SK-N-SH (cell line): ENCODE measurements at regions not wholly inside any gene's neighbourhood (a gene's known extent, or its start where the extent isn't known, plus 50 kb on each side); places are given as distances from the start of the nearest gene placed in this dataset.

ENCODE experiments used
- CTCF ChIA-PET: fragments of 300-600, 350-600 bp; formaldehyde crosslinking; extraction: SDS; loops from one replicate; lab custom pipeline; 2021; lab: Yijun Ruan, JAX
- POLR2A ChIA-PET: fragments of 350-600 bp; sonication (Branson Sonifier 250); formaldehyde crosslinking; extraction: SDS; loops from one replicate; lab custom pipeline; 2020; ENCODE audit warnings: antibody characterized with exemption, inconsistent platforms; lab: Yijun Ruan, JAX
- DNase-seq: peaks from one replicate; pipeline ENCODE4 v3.0.0; 2012
- H2AFZ ChIP-seq: fragments of 200-600 bp; sonication (generic); 2 replicates; pipeline ENCODE4 v1.8.1; 2016; ENCODE audit warnings: antibody characterized with exemption, mild to moderate bottlenecking, low read depth
- H3F3A ChIP-seq: fragments of 200-600 bp; sonication (generic); replicated peaks from 2 replicates; pipeline ENCODE3; 2016; ENCODE audit warnings: antibody characterized with exemption, mild to moderate bottlenecking; ENCODE audit not compliant: insufficient read depth
- H3K27ac ChIP-seq, 2 experiments: fragments of 200-500 bp in 1 of 2; fragments of 200-600 bp in 1 of 2; sonication (Bioruptor generic) in 1 of 2; sonication (generic), shearing (Covaris generic) in 1 of 2; 2 replicates each; pipeline versions ENCODE4 v1.5.1 to v1.6.1; 2014 to 2016; ENCODE audit warnings: low read depth in 2 of 2, inconsistent platforms in 1 of 2, low read length in 1 of 2, mild to moderate bottlenecking in 1 of 2, mixed read lengths in 1 of 2
- H3K27me3 ChIP-seq: fragments of 200-600 bp; sonication (generic), shearing (Covaris generic); 2 replicates; pipeline ENCODE4 v1.6.1; 2016; ENCODE audit warnings: mixed run types; ENCODE audit not compliant: insufficient read depth
- H3K36me3 ChIP-seq, 2 experiments: fragments of 200-500 bp in 1 of 2; fragments of 200-600 bp in 1 of 2; sonication (Bioruptor generic) in 1 of 2; sonication (generic) in 1 of 2; replicated peaks in 1 of 2; 2 replicates each; pipeline versions ENCODE3 to v1.5.1; 2014 to 2016; ENCODE audit warnings: low read length in 1 of 2, mild to moderate bottlenecking in 1 of 2; ENCODE audit not compliant: insufficient read depth in 2 of 2, control insufficient read depth in 1 of 2
- H3K4me1 ChIP-seq, 2 experiments: fragments of 200-500 bp in 1 of 2; fragments of 200-600 bp in 1 of 2; sonication (Bioruptor generic) in 1 of 2; sonication (generic), shearing (Covaris generic) in 1 of 2; 2 replicates each; pipeline versions ENCODE4 v1.5.1 to v1.6.1; 2014 to 2016; ENCODE audit warnings: low read depth in 1 of 2, low read length in 1 of 2, mixed run types in 1 of 2; ENCODE audit not compliant: insufficient read depth in 2 of 2, control insufficient read depth in 1 of 2
- H3K4me2 ChIP-seq: fragments of 200-600 bp; sonication (generic), shearing (Covaris generic); 2 replicates; pipeline ENCODE4 v1.6.1; 2017; ENCODE audit warnings: mixed run types
- H3K4me3 ChIP-seq, 2 experiments: fragments of 200-500 bp in 1 of 2; fragments of 200-600 bp in 1 of 2; sonication (Bioruptor generic) in 1 of 2; sonication (generic), shearing (Covaris generic) in 1 of 2; 2 replicates each; pipeline versions ENCODE4 v1.5.1 to v1.8.1; 2014 to 2016; ENCODE audit warnings: low read depth in 2 of 2, inconsistent platforms in 1 of 2, low read length in 1 of 2, mild to moderate bottlenecking in 1 of 2, mixed read lengths in 1 of 2, moderate library complexity in 1 of 2
- H3K79me2 ChIP-seq: fragments of 200-600 bp; sonication (generic); 2 replicates; pipeline ENCODE4 v1.8.1; 2017; ENCODE audit warnings: mild to moderate bottlenecking; ENCODE audit not compliant: insufficient read depth
- H3K9ac ChIP-seq: fragments of 200-600 bp; sonication (generic); 2 replicates; pipeline ENCODE4 v1.6.1; 2017; ENCODE audit warnings: mixed run types
- H3K9me2 ChIP-seq: fragments of 200-600 bp; sonication (generic); 2 replicates; pipeline ENCODE4 v1.6.1; 2017; ENCODE audit warnings: mixed run types
- H3K9me3 ChIP-seq: fragments of 200-600 bp; sonication (generic); 2 replicates; pipeline ENCODE4 v1.6.1; 2017; ENCODE audit warnings: mixed run types, mild to moderate bottlenecking, moderate library complexity
- H4K20me1 ChIP-seq: fragments of 200-600 bp; sonication (generic); 2 replicates; pipeline ENCODE4 v1.6.1; 2017; ENCODE audit warnings: mild to moderate bottlenecking, mixed run types; ENCODE audit not compliant: insufficient read depth
- CHD2 ChIP-seq: fragments of 150-350 bp; IDR thresholded peaks from 2 replicates; pipeline ENCODE4 v1.6.1; 2018; ENCODE audit warnings: low read length; ENCODE audit not compliant: partially characterized antibody
- EZH2phosphoT487 ChIP-seq: fragments of 200-600 bp; sonication (generic); IDR thresholded peaks from 2 replicates; pipeline ENCODE4 v1.6.1; 2017; ENCODE audit warnings: low read depth, mixed run types, mild to moderate bottlenecking, antibody characterized with exemption, moderate library complexity, borderline replicate concordance
- FOXJ3 ChIP-seq: sonication (generic); formaldehyde crosslinking; IDR thresholded peaks from 2 replicates; pipeline ENCODE4 v1.5.1; 2020; ENCODE audit warnings: mild to moderate bottlenecking, missing genetic modification reagents
- GATA2 ChIP-seq: sonication (generic); formaldehyde crosslinking; IDR thresholded peaks from 2 replicates; pipeline ENCODE4 v1.5.0; 2020; ENCODE audit warnings: mild to moderate bottlenecking, missing genetic modification reagents
- JUND ChIP-seq: IDR thresholded peaks from 2 replicates; pipeline ENCODE4 v1.4.0; 2012
- MXI1 ChIP-seq: IDR thresholded peaks from 2 replicates; pipeline ENCODE4 v1.6.1; 2012; ENCODE audit warnings: mild to moderate bottlenecking, low read depth, low read length, improper control_type of control experiment
- NFIC ChIP-seq: IDR thresholded peaks from 2 replicates; pipeline ENCODE4 v1.4.0; 2012; ENCODE audit warnings: borderline replicate concordance
- NRF1 ChIP-seq: IDR thresholded peaks from 2 replicates; pipeline ENCODE4 v1.6.1; 2012; ENCODE audit warnings: low read depth, mild to moderate bottlenecking, low read length
- RCOR1 ChIP-seq: fragments of 150-350 bp; IDR thresholded peaks from 2 replicates; pipeline ENCODE4 v1.6.1; 2017; ENCODE audit warnings: antibody characterized with exemption, low read length
- RFX5 ChIP-seq: IDR thresholded peaks from 2 replicates; pipeline ENCODE4 v1.6.1; 2012; ENCODE audit warnings: mild to moderate bottlenecking, improper control_type of control experiment, low read length
- SIN3A ChIP-seq: IDR thresholded peaks from 2 replicates; pipeline ENCODE4 v1.6.1; 2012; ENCODE audit warnings: low read depth, mild to moderate bottlenecking, low read length, moderate library complexity, borderline replicate concordance
- SMC3 ChIP-seq: IDR thresholded peaks from 2 replicates; pipeline ENCODE4 v1.6.1; 2012; ENCODE audit warnings: low read depth, low read length, improper control_type of control experiment
- TAF1 ChIP-seq: IDR thresholded peaks from 2 replicates; pipeline ENCODE4 v1.6.1; 2012; ENCODE audit warnings: low read depth, mild to moderate bottlenecking, low read length, moderate library complexity, borderline replicate concordance
- TCF12 ChIP-seq: IDR thresholded peaks from 2 replicates; pipeline ENCODE4 v1.4.0; 2012
- TEAD4 ChIP-seq: IDR thresholded peaks from 2 replicates; pipeline ENCODE4 v1.4.0; 2012; ENCODE audit warnings: mild to moderate bottlenecking, borderline replicate concordance; ENCODE audit not compliant: insufficient read depth
- WGBS: methylation state at CpG from one replicate; pipeline ENCODE4 v1.1.6; 2017; ENCODE audit warnings: low lambda C conversion rate; 5-methylcytosine and 5-hydroxymethylcytosine counted together
- TF ChIP-seq, protein P1 (sequence below): fragments of 150-350 bp; IDR thresholded peaks from 2 replicates; pipeline ENCODE4 v1.6.1; 2017; ENCODE audit warnings: antibody characterized with exemption, low read length, low read depth, borderline replicate concordance
- TF ChIP-seq, protein P2 (sequence below): IDR thresholded peaks from 2 replicates; pipeline ENCODE4 v1.4.0; 2012; ENCODE audit warnings: low read depth, borderline replicate concordance
- TF ChIP-seq, protein P3 (sequence below): IDR thresholded peaks from 2 replicates; pipeline ENCODE4 v1.4.0; 2012; ENCODE audit warnings: low read depth, borderline replicate concordance
- TF ChIP-seq, protein P4 (sequence below): IDR thresholded peaks from 2 replicates; pipeline ENCODE4; 2012
- TF ChIP-seq, protein P5 (sequence below): IDR thresholded peaks from 2 replicates; pipeline ENCODE4 v1.6.1; 2012; ENCODE audit warnings: mild to moderate bottlenecking, low read depth, low read length, moderate library complexity

DNA sequence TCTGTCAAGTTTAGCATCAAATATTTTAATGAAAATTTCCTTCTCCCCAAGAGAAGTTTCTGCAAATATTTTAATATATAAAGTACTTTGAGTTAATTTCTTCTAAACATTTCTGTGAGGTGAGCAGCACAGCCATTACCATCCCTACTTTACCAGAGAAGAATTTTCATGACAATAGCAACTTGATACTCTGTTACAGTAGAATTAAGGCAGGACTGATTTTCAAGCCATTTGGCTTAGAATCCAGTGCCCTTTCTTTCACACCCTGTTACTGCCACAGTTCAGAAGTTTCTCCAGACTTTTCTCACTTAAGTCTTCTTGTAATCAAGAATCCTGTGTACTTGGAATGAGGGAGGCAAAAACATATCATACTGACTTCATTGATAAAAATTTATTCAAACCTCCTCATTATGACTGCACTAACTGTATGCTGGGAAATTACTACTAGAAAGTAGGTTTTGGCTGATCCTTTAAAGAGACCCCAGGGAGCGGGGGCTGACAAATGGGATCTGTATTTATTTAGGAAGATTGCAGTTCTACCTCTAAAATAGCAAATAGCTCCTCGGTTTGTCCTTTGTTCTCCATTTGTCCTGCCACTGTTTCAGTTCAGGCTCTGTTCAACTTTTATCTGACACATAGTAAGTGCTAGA, 557.0 kb upstream of the SGO1 start:
- H3F3A ChIP-seq: no peaks in the 10 kb centered on the region
- H3K27me3 ChIP-seq: no peaks in the 10 kb centered on the region
- ChIA-PET CTCF (no interaction called here), POLR2A (no interaction called here)
- H3K4me1 ChIP-seq: no peaks in the 10 kb centered on the region; a peak in 1 of 4 replicates
- TF ChIP-seq, protein P1, sequence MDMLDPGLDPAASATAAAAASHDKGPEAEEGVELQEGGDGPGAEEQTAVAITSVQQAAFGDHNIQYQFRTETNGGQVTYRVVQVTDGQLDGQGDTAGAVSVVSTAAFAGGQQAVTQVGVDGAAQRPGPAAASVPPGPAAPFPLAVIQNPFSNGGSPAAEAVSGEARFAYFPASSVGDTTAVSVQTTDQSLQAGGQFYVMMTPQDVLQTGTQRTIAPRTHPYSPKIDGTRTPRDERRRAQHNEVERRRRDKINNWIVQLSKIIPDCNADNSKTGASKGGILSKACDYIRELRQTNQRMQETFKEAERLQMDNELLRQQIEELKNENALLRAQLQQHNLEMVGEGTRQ: no peak
- no peak for TF ChIP-seq JUND
- TF ChIP-seq SIN3A: no peak
- TF ChIP-seq, protein P2, sequence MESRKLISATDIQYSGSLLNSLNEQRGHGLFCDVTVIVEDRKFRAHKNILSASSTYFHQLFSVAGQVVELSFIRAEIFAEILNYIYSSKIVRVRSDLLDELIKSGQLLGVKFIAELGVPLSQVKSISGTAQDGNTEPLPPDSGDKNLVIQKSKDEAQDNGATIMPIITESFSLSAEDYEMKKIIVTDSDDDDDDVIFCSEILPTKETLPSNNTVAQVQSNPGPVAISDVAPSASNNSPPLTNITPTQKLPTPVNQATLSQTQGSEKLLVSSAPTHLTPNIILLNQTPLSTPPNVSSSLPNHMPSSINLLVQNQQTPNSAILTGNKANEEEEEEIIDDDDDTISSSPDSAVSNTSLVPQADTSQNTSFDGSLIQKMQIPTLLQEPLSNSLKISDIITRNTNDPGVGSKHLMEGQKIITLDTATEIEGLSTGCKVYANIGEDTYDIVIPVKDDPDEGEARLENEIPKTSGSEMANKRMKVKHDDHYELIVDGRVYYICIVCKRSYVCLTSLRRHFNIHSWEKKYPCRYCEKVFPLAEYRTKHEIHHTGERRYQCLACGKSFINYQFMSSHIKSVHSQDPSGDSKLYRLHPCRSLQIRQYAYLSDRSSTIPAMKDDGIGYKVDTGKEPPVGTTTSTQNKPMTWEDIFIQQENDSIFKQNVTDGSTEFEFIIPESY: no peak
- TF ChIP-seq, protein P3, sequence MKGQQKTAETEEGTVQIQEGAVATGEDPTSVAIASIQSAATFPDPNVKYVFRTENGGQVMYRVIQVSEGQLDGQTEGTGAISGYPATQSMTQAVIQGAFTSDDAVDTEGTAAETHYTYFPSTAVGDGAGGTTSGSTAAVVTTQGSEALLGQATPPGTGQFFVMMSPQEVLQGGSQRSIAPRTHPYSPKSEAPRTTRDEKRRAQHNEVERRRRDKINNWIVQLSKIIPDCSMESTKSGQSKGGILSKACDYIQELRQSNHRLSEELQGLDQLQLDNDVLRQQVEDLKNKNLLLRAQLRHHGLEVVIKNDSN: no peak
- no peak for TF ChIP-seq TAF1
- TF ChIP-seq RFX5: no peak
- no peak for TF ChIP-seq GATA2 (CRISPR knock-in tag)
- TF ChIP-seq FOXJ3 (CRISPR knock-in tag): no peak
- TF ChIP-seq RCOR1: no peak
- TF ChIP-seq TCF12: no peak
- TF ChIP-seq NFIC: no peak
- no peak for TF ChIP-seq TEAD4
- no peak for TF ChIP-seq EZH2phosphoT487
- TF ChIP-seq, protein P4, sequence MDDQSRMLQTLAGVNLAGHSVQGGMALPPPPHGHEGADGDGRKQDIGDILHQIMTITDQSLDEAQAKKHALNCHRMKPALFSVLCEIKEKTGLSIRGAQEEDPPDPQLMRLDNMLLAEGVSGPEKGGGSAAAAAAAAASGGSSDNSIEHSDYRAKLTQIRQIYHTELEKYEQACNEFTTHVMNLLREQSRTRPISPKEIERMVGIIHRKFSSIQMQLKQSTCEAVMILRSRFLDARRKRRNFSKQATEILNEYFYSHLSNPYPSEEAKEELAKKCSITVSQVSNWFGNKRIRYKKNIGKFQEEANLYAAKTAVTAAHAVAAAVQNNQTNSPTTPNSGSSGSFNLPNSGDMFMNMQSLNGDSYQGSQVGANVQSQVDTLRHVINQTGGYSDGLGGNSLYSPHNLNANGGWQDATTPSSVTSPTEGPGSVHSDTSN: no peak
- no peak for TF ChIP-seq SMC3
- TF ChIP-seq, protein P5, sequence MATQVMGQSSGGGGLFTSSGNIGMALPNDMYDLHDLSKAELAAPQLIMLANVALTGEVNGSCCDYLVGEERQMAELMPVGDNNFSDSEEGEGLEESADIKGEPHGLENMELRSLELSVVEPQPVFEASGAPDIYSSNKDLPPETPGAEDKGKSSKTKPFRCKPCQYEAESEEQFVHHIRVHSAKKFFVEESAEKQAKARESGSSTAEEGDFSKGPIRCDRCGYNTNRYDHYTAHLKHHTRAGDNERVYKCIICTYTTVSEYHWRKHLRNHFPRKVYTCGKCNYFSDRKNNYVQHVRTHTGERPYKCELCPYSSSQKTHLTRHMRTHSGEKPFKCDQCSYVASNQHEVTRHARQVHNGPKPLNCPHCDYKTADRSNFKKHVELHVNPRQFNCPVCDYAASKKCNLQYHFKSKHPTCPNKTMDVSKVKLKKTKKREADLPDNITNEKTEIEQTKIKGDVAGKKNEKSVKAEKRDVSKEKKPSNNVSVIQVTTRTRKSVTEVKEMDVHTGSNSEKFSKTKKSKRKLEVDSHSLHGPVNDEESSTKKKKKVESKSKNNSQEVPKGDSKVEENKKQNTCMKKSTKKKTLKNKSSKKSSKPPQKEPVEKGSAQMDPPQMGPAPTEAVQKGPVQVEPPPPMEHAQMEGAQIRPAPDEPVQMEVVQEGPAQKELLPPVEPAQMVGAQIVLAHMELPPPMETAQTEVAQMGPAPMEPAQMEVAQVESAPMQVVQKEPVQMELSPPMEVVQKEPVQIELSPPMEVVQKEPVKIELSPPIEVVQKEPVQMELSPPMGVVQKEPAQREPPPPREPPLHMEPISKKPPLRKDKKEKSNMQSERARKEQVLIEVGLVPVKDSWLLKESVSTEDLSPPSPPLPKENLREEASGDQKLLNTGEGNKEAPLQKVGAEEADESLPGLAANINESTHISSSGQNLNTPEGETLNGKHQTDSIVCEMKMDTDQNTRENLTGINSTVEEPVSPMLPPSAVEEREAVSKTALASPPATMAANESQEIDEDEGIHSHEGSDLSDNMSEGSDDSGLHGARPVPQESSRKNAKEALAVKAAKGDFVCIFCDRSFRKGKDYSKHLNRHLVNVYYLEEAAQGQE: no peak
- no peak for TF ChIP-seq NRF1
- no peak for TF ChIP-seq CHD2
- TF ChIP-seq MXI1: no peak
- H3K9me3 ChIP-seq: no peaks in the 10 kb centered on the region
- H3K36me3 ChIP-seq: no peaks in the 10 kb centered on the region
- H2AFZ ChIP-seq: no peak overlapping the region
- DNase-seq: no peak
- no peak overlapping the region for H3K27ac ChIP-seq
- H3K4me2 ChIP-seq: no peak overlapping the region
- no peak overlapping the region for H3K9ac ChIP-seq
- WGBS: 55% methylated on average over 2 of the region's 2 CpGs
- no peaks in the 10 kb centered on the region for H3K79me2 ChIP-seq
- no peak overlapping the region for H3K4me3 ChIP-seq
- H3K9me2 ChIP-seq: no peaks in the 10 kb centered on the region
- H4K20me1 ChIP-seq: no peaks in the 10 kb centered on the region
